GM12865 (cell line): ENCODE measurements at regions not wholly inside any gene's neighbourhood (a gene's known extent, or its start where the extent isn't known, plus 50 kb on each side); places are given as distances from the start of the nearest gene placed in this dataset.

Experiments
- DNase-seq: peaks from one replicate; pipeline ENCODE4 v3.0.0; 2010; ENCODE audit warnings: low read depth
- H3K4me3 ChIP-seq: 2 replicates; pipeline ENCODE4 v1.5.1; 2011; ENCODE audit warnings: mild to moderate bottlenecking, low read depth, low read length, control low read depth
- CTCF ChIP-seq: IDR thresholded peaks from 2 replicates; pipeline ENCODE4 v1.5.1; 2011; ENCODE audit warnings: low read length, control low read depth, low read depth, inconsistent platforms; ENCODE audit not compliant: insufficient read depth; ENCODE audit errors: missing control alignments

- DNase-seq, result no peak
- TF ChIP-seq CTCF, result no peak
- no peak overlapping the region for H3K4me3 ChIP-seq
These were observed 307.2 kb upstream of the NR3C2 start for GRCh38 chr4:148749403-148749802.

GRCh38 chr4:148747721-148748268 is 305.6 kb upstream of the NR3C2 start:
- no peak for TF ChIP-seq CTCF
- DNase-seq, result peak; percentile 3
- no peak overlapping the region for H3K4me3 ChIP-seq

GRCh38 chr4:148740701-148741100 is 298.5 kb upstream of the NR3C2 start:
- no peak overlapping the region for H3K4me3 ChIP-seq
- DNase-seq, result no peak
- TF ChIP-seq CTCF, result no peak

- DNase-seq, result no peak
- H3K4me3 ChIP-seq, result no peak overlapping the region
- TF ChIP-seq CTCF, result no peak
These were observed 295.0 kb upstream of the NR3C2 start for GRCh38 chr4:148737061-148737770.

- DNase-seq, result peak; percentile 9
- TF ChIP-seq CTCF, result no peak
- no peak overlapping the region for H3K4me3 ChIP-seq
These were observed 293.4 kb upstream of the NR3C2 start for GRCh38 chr4:148735432-148736155.

- no peak for DNase-seq
- no peak for TF ChIP-seq CTCF
- H3K4me3 ChIP-seq, result no peak overlapping the region
These were observed 288.6 kb upstream of the NR3C2 start for GRCh38 chr4:148730766-148731165.
